HG03520 (cell line): ENCODE measurements at regions not wholly inside any gene's neighbourhood (a gene's known extent, or its start where the extent isn't known, plus 50 kb on each side); places are given as distances from the start of the nearest gene placed in this dataset.
"Not testable (repeated sequence)": the region's sequence is repeated elsewhere in the genome, so short reads cannot be mapped to it uniquely, and the experiment has no call there.

ENCODE experiments used
- ATAC-seq: cut with Tn5 transposase; IDR thresholded peaks from one replicate; pipeline ENCODE4 v1.9.1; 2021; ENCODE audit warnings: mild to moderate bottlenecking, moderate library complexity; ENCODE audit not compliant: unreplicated experiment

DNA sequence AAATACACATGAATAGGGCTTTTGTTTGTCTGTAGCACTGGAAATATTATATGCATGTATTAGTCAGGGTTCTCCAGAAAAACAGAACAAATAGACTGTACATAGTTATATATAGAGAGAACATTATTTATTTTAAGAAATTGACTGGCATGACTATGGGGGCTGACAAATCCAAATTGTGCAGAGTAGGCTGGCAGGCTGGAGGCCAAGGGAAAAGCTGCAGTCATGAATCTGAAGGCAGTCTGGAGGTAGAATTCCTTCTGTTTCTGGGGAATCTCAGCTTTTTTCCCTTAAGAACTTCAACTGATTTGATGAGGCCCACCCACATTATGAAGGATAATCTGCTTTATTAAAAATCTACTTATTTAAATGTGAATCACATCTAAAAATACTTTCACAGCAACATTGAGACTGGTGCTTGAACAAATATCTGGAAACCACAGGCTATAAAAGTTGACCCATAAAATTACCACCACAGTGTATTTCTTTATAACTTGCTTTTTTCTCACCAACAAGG, 344.2 kb upstream of the KIAA1217 start:
- ATAC-seq, result no peak

DNA sequence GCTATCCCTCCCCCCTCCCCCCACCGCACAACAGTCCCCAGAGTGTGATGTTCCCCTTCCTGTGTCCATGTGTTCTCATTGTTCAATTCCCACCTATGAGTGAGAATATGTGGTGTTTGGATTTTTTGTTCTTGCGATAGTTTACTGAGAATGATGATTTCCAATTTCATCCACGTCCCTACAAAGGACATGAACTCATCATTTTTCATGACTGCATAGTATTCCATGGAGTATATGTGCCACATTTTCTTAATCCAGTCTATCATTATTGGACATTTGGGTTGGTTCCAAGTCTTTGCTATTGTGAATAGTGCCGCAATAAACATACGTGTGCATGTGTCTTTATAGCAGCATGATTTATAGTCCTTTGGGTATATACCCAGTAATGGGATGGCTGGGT, 342.0 kb upstream of the KIAA1217 start:
- not testable (repeated sequence) for ATAC-seq

GRCh38 chr10:23868121-23868520, 340.8 kb upstream of the KIAA1217 start:
- ATAC-seq, result no peak

GRCh38 chr10:23869548-23869947, 339.4 kb upstream of the KIAA1217 start:
- ATAC-seq, result no peak

DNA sequence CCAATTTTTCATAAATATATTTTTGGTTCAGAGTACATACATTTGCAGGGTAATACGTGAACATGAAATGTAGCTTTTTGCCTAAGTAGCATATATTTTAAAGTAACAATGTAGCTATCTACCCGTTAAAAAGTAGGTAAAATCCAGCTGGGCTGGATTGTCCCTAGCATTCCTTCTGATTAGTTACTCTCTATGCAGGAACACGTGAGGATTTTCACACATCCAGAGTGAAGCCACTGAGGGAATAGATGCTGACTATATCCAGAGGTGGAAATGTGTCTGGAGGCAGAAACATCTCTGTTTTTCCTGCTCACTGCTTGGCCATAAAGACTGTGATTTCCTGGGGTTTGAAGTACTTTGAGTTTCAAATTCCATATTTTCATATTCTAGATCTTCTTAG, 338.9 kb upstream of the KIAA1217 start:
- no peak for ATAC-seq

DNA sequence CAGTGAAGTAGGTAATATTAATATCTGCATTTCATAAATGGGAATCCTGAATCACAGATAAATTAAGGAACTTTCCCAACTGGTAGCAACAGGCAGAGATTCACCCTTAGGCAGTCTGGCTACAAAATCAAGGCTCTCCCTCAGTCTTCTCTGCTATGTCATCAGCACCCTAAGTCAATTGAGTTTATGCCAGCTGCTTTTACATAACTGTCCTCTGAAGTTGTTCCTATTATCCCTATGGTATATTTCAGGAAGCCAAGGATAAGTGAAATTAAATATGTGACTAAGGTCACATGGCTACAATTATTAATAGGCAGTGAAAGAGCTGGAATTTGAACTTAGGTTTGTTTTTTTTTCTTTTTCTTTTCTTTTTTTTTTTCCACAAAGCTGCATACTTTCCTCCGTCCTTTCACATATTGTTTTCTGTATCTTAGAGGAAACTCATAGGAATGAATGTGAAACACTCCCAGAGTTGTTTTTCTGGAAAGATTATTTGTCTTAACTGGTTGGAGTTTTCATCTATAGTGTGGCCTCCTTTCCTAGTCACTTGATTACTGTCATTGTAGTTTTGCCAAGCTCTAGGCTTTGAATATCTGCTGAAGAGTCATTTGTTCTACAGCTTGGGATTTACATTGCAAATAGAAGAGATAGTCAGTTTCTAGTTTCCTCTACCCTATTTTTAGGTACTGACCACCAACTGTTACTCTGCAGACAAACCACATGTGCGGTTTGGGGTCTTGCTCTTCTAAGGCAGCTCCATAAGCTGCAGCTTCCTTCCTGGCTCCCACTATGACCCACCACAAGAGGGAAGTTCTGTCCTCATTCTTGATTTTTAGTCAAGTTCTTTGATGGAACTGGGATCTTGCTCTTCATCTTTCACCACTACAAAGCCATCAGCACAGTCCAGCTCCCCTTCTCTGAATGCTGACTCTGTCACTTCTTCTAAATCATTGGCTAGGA, 338.0 kb upstream of the KIAA1217 start:
- no peak for ATAC-seq

DNA sequence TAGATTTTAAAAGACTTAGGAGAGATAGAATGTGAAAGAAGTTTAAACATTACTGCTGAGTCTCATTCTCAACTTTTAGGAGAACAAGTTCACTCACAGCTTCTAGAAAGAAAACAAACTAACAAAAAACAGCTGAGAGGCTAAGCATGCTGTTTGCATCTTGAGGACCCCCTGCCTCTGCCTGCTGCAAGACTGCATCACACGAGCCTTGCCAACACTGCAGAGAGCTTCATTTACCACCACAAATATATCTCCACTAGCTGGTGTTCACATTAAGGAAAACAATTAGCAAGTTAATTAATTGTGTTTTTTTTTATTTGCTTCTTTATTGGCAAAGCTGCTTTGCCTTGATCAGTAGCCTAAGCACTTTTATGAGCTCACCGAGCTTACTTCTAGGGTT, 336.6 kb upstream of the KIAA1217 start:
- no peak for ATAC-seq

DNA sequence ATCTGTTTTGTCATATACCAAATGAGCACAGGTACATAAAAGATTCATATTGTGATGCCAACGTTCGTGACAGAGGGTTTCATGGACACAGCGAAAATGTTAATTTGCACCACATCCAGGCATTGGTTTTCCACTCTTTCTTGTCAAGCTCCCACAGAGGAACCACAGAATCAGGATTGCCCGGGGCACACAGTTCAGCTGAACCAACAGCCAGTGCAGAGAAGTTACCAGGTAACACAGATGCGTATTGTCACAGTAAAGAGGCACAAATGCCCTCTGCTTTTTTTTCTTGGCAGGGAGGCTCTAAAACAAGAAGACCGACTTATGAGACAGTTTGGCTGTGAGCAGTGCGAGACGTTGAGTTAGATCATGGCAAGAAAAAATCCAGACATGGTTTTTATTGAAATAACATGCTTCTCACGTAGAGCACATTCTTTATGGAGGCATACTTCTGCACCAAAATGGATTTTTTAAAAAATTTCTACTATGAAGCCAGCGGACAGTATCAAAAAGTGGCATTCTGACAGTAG, 331.1 kb upstream of the KIAA1217 start:
- ATAC-seq, result no peak

DNA sequence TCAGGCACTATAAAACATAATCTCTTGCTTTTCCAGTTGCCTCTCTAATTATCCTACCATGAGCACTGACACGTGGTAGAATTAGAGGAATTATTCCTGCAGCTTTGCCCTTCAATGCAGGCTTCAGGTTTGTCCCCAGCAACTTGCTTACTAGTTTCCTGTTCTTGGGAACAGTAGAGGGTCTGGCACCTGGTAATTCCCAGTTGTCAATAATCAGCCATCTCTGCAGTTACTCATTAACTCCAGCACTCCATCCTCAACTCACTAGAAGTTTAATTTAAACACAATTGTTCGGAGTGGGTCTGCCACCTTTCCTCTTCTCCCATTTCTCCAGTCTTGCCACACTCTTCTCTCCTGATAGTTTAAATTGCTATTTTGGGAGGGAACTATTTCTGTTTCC, 324.3 kb upstream of the KIAA1217 start:
- ATAC-seq, result no peak

DNA sequence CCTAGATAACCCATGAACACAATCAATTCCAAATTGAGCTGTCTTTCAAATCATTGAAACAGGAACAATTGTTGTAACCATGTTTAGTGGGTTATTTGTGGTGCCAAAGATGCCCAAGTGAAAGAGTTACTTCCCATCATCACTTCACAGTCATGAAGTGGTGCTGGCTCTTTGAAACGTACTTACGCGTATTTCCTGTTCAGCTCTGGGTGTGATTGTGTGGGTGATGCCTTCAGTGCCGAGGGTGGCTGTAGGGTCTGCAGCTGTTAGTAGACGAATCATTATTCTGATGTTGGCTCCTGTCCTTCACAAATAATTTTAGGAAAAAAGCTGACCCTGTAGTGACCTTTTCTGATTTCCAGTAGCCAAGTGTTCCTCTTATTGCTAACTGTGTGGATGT, 323.1 kb upstream of the KIAA1217 start:
- ATAC-seq, result no peak

DNA sequence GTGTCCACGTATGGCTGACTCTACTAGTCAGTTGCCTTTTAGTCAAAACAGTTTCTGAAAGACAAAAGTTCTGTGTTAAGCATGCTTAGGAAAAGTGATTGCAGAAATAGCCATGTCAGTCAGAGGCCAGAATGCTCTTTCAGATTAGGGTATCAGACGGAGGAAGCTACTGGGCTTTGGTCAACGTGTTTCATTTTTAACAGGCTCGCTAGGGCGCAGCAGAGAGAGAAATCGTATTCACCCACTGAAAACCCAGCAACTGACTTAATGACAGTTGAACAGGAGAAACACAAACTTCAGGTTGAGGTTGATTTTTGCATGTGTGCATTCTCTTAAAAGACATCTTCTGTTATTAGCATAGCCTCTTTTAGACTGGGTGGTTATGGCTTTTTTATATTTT, 322.6 kb upstream of the KIAA1217 start:
- no peak for ATAC-seq

DNA sequence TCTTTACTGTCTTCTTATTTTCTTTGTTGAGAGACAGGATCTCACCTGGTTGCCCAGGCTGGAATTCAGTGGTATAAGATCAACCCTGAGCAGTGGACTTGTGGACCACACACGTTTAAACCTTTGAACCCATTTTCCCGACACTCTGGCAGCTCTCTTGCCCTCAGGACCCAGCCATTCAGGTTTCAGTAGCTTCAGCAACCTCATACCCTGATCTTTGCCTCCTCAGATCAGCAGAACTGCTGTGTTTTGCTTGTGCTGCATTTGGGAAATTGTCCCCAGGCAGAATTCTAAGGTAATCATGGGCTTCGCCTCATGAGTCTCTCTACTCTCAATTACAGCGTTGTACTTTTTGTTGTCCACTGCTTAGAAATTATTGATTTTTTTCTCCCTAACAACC, 317.6 kb upstream of the KIAA1217 start:
- ATAC-seq, result no peak

DNA sequence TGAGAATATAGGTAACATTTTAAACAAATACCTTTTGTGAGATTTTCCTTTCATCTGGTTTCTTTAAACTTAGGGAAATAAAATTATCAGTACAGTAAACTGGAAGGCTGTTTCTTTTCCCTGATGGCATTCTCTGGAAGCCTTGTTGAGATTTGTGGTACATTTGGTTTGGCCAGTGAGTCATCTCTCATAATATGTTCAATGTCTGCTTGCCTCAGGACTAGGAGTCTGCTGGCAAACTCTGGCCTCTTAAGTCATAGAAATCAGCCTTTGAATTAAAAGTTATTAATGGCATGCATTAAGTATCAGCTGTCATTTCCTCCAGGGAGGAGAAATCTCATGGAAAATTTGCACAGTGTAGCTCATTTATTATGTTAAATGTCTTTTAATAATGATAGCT, 316.6 kb upstream of the KIAA1217 start:
- ATAC-seq, result no peak

- ATAC-seq, result no peak
Observed at GRCh38 chr10:23897267-23897666, 311.7 kb upstream of the KIAA1217 start.

GRCh38 chr10:23897861-23898260, 311.1 kb upstream of the KIAA1217 start:
- ATAC-seq, result no peak

DNA sequence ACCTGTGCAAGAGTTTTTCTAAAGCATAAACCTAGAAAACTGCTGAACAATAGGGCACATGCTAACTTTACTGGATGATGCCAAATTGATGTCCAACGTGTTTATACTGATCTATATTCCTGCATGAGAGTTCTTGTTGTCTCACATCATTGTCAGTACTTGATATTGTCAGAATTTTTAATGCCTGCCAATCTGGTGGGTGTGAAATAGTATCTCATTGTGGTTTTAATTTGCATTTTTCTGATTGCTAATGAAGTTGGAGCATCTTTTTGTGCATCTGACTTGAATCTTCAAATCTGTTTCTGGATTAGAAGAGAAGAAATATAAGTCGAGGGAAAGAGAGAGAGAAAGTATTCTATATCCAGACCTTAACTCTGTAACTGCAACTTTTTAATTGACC, 309.8 kb upstream of the KIAA1217 start:
- no peak for ATAC-seq

- ATAC-seq, result no peak
Observed at GRCh38 chr10:23910291-23910690, 298.6 kb upstream of the KIAA1217 start.

GRCh38 chr10:23912884-23913404, 296.0 kb upstream of the KIAA1217 start:
- no peak for ATAC-seq

GRCh38 chr10:23914641-23915040, 294.3 kb upstream of the KIAA1217 start:
- ATAC-seq, result no peak

- no peak for ATAC-seq
Observed at GRCh38 chr10:23917251-23917840, 291.6 kb upstream of the KIAA1217 start.

GRCh38 chr10:23918090-23918723, 290.7 kb upstream of the KIAA1217 start:
- no peak for ATAC-seq
